ENCODE measurements at regions not wholly inside any gene's neighbourhood (a gene's known extent, or its start where the extent isn't known, plus 50 kb on each side); places are given as distances from the start of the nearest gene placed in this dataset.

- no peak for TF ChIP-seq CTCF (IDR thresholded peaks at IDR 0.05; ENCODE audit: low read depth, low read length, missing control alignments)
- DNase-seq (ENCODE audit: extremely low read depth, low read depth), result no peak
- no peak overlapping the region for H3K4me3 ChIP-seq (replicated peaks; ENCODE audit: low read depth, low read length)
Observed at GRCh38 chr3:164879201-164879600, 199.1 kb downstream of the SI start.

DNA sequence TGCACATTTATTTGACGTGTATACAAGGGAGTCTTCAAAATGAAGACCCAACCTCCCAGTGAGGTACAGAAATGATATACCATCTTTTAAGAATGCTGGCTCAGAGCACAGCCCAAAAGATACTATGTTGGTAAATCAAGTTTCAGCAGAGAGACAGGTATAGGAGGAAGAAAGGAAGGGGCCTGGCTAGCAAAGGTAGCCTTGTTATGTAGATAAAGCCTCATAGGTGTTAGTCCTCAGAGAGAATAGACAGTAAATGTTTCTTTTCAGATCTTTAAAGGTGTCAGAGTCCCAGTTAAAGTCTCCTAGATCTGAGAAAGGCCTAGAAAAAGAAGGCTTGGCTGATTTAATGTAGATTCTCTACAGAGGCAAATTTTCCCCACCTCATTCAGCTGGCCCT, 213.8 kb downstream of the SI start:
- TF ChIP-seq CTCF (IDR thresholded peaks at IDR 0.05; ENCODE audit: low read depth, low read length, missing control alignments), result no peak
- H3K4me3 ChIP-seq (replicated peaks; ENCODE audit: low read depth, low read length), result no peak overlapping the region
- DNase-seq (ENCODE audit: extremely low read depth, low read depth), result no peak

- DNase-seq (ENCODE audit: extremely low read depth, low read depth), result no peak
- no peak overlapping the region for H3K4me3 ChIP-seq (replicated peaks; ENCODE audit: low read depth, low read length)
- TF ChIP-seq CTCF (IDR thresholded peaks at IDR 0.05; ENCODE audit: low read depth, low read length, missing control alignments), result no peak
Observed at GRCh38 chr3:164852866-164853265, 225.4 kb downstream of the SI start.

- no peak overlapping the region for H3K4me3 ChIP-seq (replicated peaks; ENCODE audit: low read depth, low read length)
- no peak for DNase-seq (ENCODE audit: extremely low read depth, low read depth)
- no peak for TF ChIP-seq CTCF (IDR thresholded peaks at IDR 0.05; ENCODE audit: low read depth, low read length, missing control alignments)
Observed at GRCh38 chr3:164851905-164852304, 226.4 kb downstream of the SI start.

GRCh38 chr3:164851204-164851603, 227.1 kb downstream of the SI start:
- H3K4me3 ChIP-seq (replicated peaks; ENCODE audit: low read depth, low read length), result no peak overlapping the region
- TF ChIP-seq CTCF (IDR thresholded peaks at IDR 0.05; ENCODE audit: low read depth, low read length, missing control alignments), result no peak
- no peak for DNase-seq (ENCODE audit: extremely low read depth, low read depth)

GRCh38 chr3:164848923-164849322, 229.4 kb downstream of the SI start:
- no peak for DNase-seq (ENCODE audit: extremely low read depth, low read depth)
- TF ChIP-seq CTCF (IDR thresholded peaks at IDR 0.05; ENCODE audit: low read depth, low read length, missing control alignments), result no peak
- H3K4me3 ChIP-seq (replicated peaks; ENCODE audit: low read depth, low read length), result no peak overlapping the region

- no peak for DNase-seq (ENCODE audit: extremely low read depth, low read depth)
- no peak for TF ChIP-seq CTCF (IDR thresholded peaks at IDR 0.05; ENCODE audit: low read depth, low read length, missing control alignments)
- H3K4me3 ChIP-seq (replicated peaks; ENCODE audit: low read depth, low read length), result no peak overlapping the region
Observed at GRCh38 chr3:164845739-164846138, 232.6 kb downstream of the SI start.

Data from HFF-Myc (cell line).